ENCODE measurements at regions not wholly inside any gene's neighbourhood (a gene's known extent, or its start where the extent isn't known, plus 50 kb on each side); places are given as distances from the start of the nearest gene placed in this dataset.

- Histone ChIP-seq H2BK15ac (ENCODE audit: low read length) (no peak overlapping the region), H3K4me2 (ENCODE audit: insufficient read depth in 1 of 2, low read depth in 2 of 2, low read length in 2 of 2) (no peak overlapping the region), H3K23me2 (ENCODE audit: low read depth, low read length) (no peaks in the 10 kb centered on the region), H4K5ac (ENCODE audit: insufficient read length, low read depth, low read length) (no peak overlapping the region), H4K20me1 (replicated peaks in 1 of 2; ENCODE audit: control insufficient read depth in 1 of 2, insufficient read depth in 2 of 2, low read length in 2 of 2) (no peaks in the 10 kb centered on the region), H2BK5ac (ENCODE audit: low read depth, low read length) (no peak overlapping the region), H3K79me2 (ENCODE audit: control insufficient read depth in 1 of 2, insufficient read depth in 2 of 2, low read length in 2 of 2) (no peaks in the 10 kb centered on the region), H2AK5ac (ENCODE audit: low read depth, low read length) (no peak overlapping the region), H3K27me3 (replicated peaks in 1 of 4; ENCODE audit: control insufficient read depth in 3 of 4, extremely low read depth in 1 of 4, insufficient read depth in 3 of 4, low read length in 3 of 4) (no peaks in the 10 kb centered on the region), H3K9ac (replicated peaks in 1 of 4; ENCODE audit: extremely low read depth in 1 of 4, low read depth in 3 of 4, low read length in 3 of 4) (no peak overlapping the region), H3K79me1 (ENCODE audit: low read depth, low read length) (no peaks in the 10 kb centered on the region; the same call in 1 of the 2 replicates), H4K91ac (replicated peaks; ENCODE audit: insufficient read length, low read length) (no peak overlapping the region), H2BK20ac (ENCODE audit: low read length) (no peak overlapping the region), H3K36me3 (ENCODE audit: control insufficient read depth in 2 of 4, insufficient read depth in 4 of 4, low read length in 3 of 4) (no peaks in the 10 kb centered on the region), H3K9me3 (ENCODE audit: insufficient read depth in 2 of 2, low read depth in 1 of 2, low read length in 1 of 2) (no peaks in the 10 kb centered on the region), H3K56ac (replicated peaks; ENCODE audit: insufficient read length, low read depth, low read length) (no peak overlapping the region), H3K18ac (ENCODE audit: extremely low read depth, low read length) (no peak overlapping the region), H3K27ac (ENCODE audit: low read depth, low read length) (no peak overlapping the region), H2BK12ac (ENCODE audit: low read depth, low read length) (no peak overlapping the region), H3K14ac (ENCODE audit: insufficient read length) (no peak overlapping the region), H3K4ac (replicated peaks; ENCODE audit: insufficient read length, low read depth, low read length) (no peak overlapping the region), H3K4me1 (replicated peaks in 1 of 4; ENCODE audit: control insufficient read depth in 3 of 4, insufficient read depth in 4 of 4, low read length in 3 of 4) (no peaks in the 10 kb centered on the region), H2BK120ac (replicated peaks; ENCODE audit: low read depth, low read length) (no peak overlapping the region), H3K23ac (ENCODE audit: insufficient read length) (no peak overlapping the region), H3K4me3 (ENCODE audit: extremely low read depth in 1 of 4, insufficient read depth in 2 of 4, low read depth in 3 of 4, low read length in 4 of 4) (no peak overlapping the region), H4K8ac (ENCODE audit: extremely low read depth, insufficient read depth, low read length) (no peak overlapping the region), H2AFZ (ENCODE audit: low read length) (no peak overlapping the region)
- no peak for FAIRE-seq
- no peak for TF ChIP-seq PHF8 (conservative IDR thresholded peaks at IDR 0.05; ENCODE audit: low read depth, low read length)
- TF ChIP-seq SP4 (IDR thresholded peaks at IDR 0.05; ENCODE audit: low read length) = no peak
- TF ChIP-seq GABPA (IDR thresholded peaks at IDR 0.05; ENCODE audit: borderline replicate concordance, insufficient read depth, low read length) = no peak
- no peak for TF ChIP-seq POLR2A (IDR thresholded peaks at IDR 0.05; ENCODE audit: control extremely low read depth in 1 of 2, low read depth in 2 of 2, low read length in 2 of 2)
- CTCF ChIA-PET (ENCODE audit: partially characterized antibody) = interaction anchor here (0.6 to 1.2 kb wide), 2 partner anchors 11 to 297 kb away, joined by 3 read pairs; no protein-coding TSS in a partner anchor
- DNase-seq (ENCODE audit: low read depth in 1 of 2, low spot score in 2 of 2) = no peak
- WGBS, 2 experiments (ENCODE audit: extremely low coverage in 1 of 2, insufficient coverage in 1 of 2, insufficient read length in 1 of 2, insufficient replicate concordance in 2 of 2, low coverage in 1 of 2, low lambda C conversion rate in 2 of 2, missing lambda C conversion rate in 1 of 2) = 93% methylated on average over 1 of the region's 1 CpG; no CpG with 5 or more reads in 1 of the 2 experiments
- POLR2A ChIA-PET (ENCODE audit: partially characterized antibody) = no interaction called here
These were observed 323.0 kb downstream of the TXNL1 start for GRCh38 chr18:56315363-56315762.

All from H1 (cell line).